Activated naive CD8-positive, alpha-beta T cell treated with anti-CD3 and anti-CD28 coated beads, Interleukin-2, amount 50 U/mL, for 24 hours (primary cell): ENCODE measurements at regions not wholly inside any gene's neighbourhood (a gene's known extent, or its start where the extent isn't known, plus 50 kb on each side); places are given as distances from the start of the nearest gene placed in this dataset.
"Not testable (repeated sequence)": the region's sequence is repeated elsewhere in the genome, so short reads cannot be mapped to it uniquely, and the experiment has no call there.

Source experiments
- ATAC-seq: fragments of 150-1000 bp; cut with Tn5 transposase; one replicate; pipeline ENCODE4 v1.10.0; 2021
- DNase-seq: peaks from one replicate; pipeline ENCODE4 v3.0.0; 2021
- H3K27ac Mint-ChIP-seq: one replicate; pipeline ENCODE4 v1.8.0; 2021; ENCODE audit warnings: mild to moderate bottlenecking, mixed read lengths
- H3K27me3 Mint-ChIP-seq: one replicate; pipeline ENCODE4 v1.8.0; 2021; ENCODE audit warnings: mixed read lengths
- H3K36me3 Mint-ChIP-seq: one replicate; pipeline ENCODE4 v1.8.0; 2021; ENCODE audit warnings: low read depth, mixed read lengths
- H3K4me1 Mint-ChIP-seq: one replicate; pipeline ENCODE4 v1.8.0; 2021; ENCODE audit warnings: mixed read lengths
- H3K4me3 Mint-ChIP-seq: one replicate; pipeline ENCODE4 v1.8.0; 2021; ENCODE audit warnings: mild to moderate bottlenecking, moderate library complexity, mixed read lengths
- H3K9me3 Mint-ChIP-seq: one replicate; pipeline ENCODE4 v1.8.0; 2021; ENCODE audit warnings: mixed read lengths

- no peak overlapping the region for H3K4me3 Mint-ChIP-seq
- H3K27me3 Mint-ChIP-seq = no peaks in the 10 kb centered on the region
- DNase-seq = no peak
- H3K36me3 Mint-ChIP-seq = peaks cover 2% of the 10 kb centered on the region
- no peaks in the 10 kb centered on the region for H3K4me1 Mint-ChIP-seq
- H3K27ac Mint-ChIP-seq = no peak overlapping the region
- peaks cover 37% of the 10 kb centered on the region for H3K9me3 Mint-ChIP-seq
- ATAC-seq = no peak
Observed at GRCh38 chr9:65420771-65421170, 135.8 kb upstream of the FOXD4L5 start.

DNA sequence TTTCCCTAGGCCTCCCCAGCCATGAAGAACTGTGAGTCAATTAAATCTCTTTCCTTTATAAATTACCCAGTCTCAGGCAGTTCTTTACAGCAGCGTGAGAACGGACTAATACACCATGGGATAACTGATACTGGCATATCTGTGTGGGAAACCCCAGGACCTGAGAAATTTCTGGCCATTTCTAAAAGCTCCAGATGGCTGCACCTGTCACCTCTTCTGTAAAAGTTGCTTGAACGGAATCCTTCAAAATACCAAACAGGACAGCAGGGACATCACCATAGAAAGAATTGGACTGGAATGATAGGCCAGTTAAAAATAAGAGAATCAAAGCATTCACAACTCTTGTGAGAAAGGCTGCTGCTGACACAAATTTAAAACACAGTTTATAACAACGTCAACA lies 134.0 kb upstream of the FOXD4L5 start:
- not testable (repeated sequence) for DNase-seq

DNA sequence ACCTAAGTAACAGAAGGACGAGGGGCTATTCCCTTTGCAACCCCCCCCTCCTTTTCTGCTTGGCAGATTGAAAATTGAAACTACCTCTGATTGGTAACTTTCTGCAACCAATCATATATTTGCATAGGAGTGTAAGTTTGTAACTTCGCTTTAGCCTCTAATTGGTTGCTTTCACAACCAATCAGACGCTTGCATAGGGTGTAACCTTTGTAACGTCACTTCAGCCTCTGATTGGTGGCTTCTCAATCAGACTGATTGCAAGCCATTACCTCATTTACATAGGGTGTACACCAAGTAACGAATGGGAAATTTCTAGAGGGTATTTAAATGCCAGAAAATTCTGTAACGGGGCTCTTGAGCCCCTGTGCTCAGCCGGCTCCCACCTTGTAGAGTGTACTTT lies 131.9 kb upstream of the FOXD4L5 start:
- H3K36me3 Mint-ChIP-seq = not testable (repeated sequence)
- H3K9me3 Mint-ChIP-seq = peaks cover 23% of the 10 kb centered on the region

More for the DNA sequence above, 134.0 kb upstream of the FOXD4L5 start:
- ATAC-seq, H3K36me3 Mint-ChIP-seq, H3K4me1 Mint-ChIP-seq, H3K27me3 Mint-ChIP-seq, H3K4me3 Mint-ChIP-seq, H3K27ac Mint-ChIP-seq: not testable (repeated sequence)
- peaks cover 33% of the 10 kb centered on the region for H3K9me3 Mint-ChIP-seq

GRCh38 chr9:65414249-65414648 lies 129.2 kb upstream of the FOXD4L5 start:
- H3K4me3 Mint-ChIP-seq, H3K9me3 Mint-ChIP-seq, H3K4me1 Mint-ChIP-seq, DNase-seq, H3K27ac Mint-ChIP-seq, H3K36me3 Mint-ChIP-seq, H3K27me3 Mint-ChIP-seq, ATAC-seq: not testable (repeated sequence)

More for the DNA sequence above, 131.9 kb upstream of the FOXD4L5 start:
- not testable (repeated sequence) for H3K27me3 Mint-ChIP-seq, H3K4me1 Mint-ChIP-seq, H3K27ac Mint-ChIP-seq, DNase-seq, H3K4me3 Mint-ChIP-seq, ATAC-seq

GRCh38 chr9:65413371-65413770 lies 128.4 kb upstream of the FOXD4L5 start:
- H3K9me3 Mint-ChIP-seq, H3K27me3 Mint-ChIP-seq, H3K27ac Mint-ChIP-seq, H3K4me3 Mint-ChIP-seq, H3K36me3 Mint-ChIP-seq, ATAC-seq, H3K4me1 Mint-ChIP-seq, DNase-seq: not testable (repeated sequence)

GRCh38 chr9:65411901-65412300 lies 126.9 kb upstream of the FOXD4L5 start:
- no peaks in the 10 kb centered on the region for H3K27me3 Mint-ChIP-seq
- no peak overlapping the region for H3K27ac Mint-ChIP-seq
- peaks cover 15% of the 10 kb centered on the region for H3K9me3 Mint-ChIP-seq
- DNase-seq = no peak
- ATAC-seq = no peak
- H3K4me1 Mint-ChIP-seq = no peaks in the 10 kb centered on the region
- H3K36me3 Mint-ChIP-seq = no peaks in the 10 kb centered on the region
- no peak overlapping the region for H3K4me3 Mint-ChIP-seq

DNA sequence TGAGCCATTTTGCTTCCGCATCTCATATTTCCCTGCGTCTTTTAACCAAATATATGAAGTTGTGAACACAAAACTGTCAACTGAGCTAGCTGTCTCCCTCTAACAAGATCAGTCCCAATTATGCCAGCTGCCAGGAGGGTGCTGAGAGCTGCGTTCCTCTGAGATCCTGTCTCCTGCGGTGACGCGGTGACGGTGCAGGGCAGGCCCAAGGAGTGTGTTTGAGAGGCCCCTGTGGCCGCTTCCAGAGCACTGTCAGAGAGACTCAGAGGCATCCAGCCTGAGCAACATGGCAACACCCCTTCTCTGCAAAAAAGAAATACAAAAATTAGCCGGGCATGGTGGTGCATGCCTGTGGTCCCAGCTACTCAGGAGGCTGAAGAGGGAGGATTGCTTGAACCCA lies 126.3 kb upstream of the FOXD4L5 start:
- no peak overlapping the region for H3K27ac Mint-ChIP-seq
- no peak for ATAC-seq

GRCh38 chr9:65410926-65411325 lies 125.9 kb upstream of the FOXD4L5 start:
- no peak for ATAC-seq
- no peaks in the 10 kb centered on the region for H3K36me3 Mint-ChIP-seq
- H3K9me3 Mint-ChIP-seq = peaks cover 15% of the 10 kb centered on the region

More for the DNA sequence above, 126.3 kb upstream of the FOXD4L5 start:
- no peak overlapping the region for H3K4me3 Mint-ChIP-seq
- no peak for DNase-seq
- H3K4me1 Mint-ChIP-seq = no peaks in the 10 kb centered on the region
- H3K9me3 Mint-ChIP-seq = peaks cover 15% of the 10 kb centered on the region
- no peaks in the 10 kb centered on the region for H3K36me3 Mint-ChIP-seq
- H3K27me3 Mint-ChIP-seq = no peaks in the 10 kb centered on the region

GRCh38 chr9:65409471-65409980 lies 124.5 kb upstream of the FOXD4L5 start:
- no peak for DNase-seq
- Mint-ChIP-seq H3K9me3 (peaks cover 11% of the 10 kb centered on the region), H3K27me3 (no peaks in the 10 kb centered on the region), H3K4me3 (no peak overlapping the region), H3K4me1 (no peaks in the 10 kb centered on the region), H3K27ac (no peak overlapping the region), H3K36me3 (no peaks in the 10 kb centered on the region)
- ATAC-seq = no peak

More at GRCh38 chr9:65410926-65411325, 125.9 kb upstream of the FOXD4L5 start:
- Mint-ChIP-seq H3K27ac (no peak overlapping the region), H3K27me3 (no peaks in the 10 kb centered on the region), H3K4me3 (no peak overlapping the region), H3K4me1 (no peaks in the 10 kb centered on the region)
- DNase-seq = no peak

GRCh38 chr9:65408806-65409205 lies 123.8 kb upstream of the FOXD4L5 start:
- DNase-seq, H3K36me3 Mint-ChIP-seq, ATAC-seq, H3K9me3 Mint-ChIP-seq, H3K4me3 Mint-ChIP-seq, H3K27me3 Mint-ChIP-seq, H3K27ac Mint-ChIP-seq, H3K4me1 Mint-ChIP-seq: not testable (repeated sequence)

DNA sequence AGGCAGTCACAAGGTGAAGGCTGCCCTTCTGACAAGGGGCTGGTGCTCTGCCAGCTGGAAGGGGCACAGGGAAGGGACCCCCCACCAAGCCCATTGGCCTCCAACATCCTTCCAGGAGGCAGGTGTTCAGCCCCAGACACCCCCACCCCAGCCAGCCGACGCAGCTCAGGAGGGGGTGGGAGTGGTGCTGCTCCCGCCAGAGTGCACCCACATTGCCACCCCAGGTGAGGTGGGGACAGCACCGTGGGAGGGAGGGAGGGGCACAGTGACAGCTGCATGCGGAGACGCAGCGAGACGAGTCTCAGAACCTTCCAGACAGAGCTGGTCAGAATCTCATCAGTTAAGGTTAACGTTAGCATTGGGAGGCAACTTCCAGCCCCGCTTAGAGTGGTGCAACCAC lies 121.6 kb upstream of the FOXD4L5 start:
- H3K27me3 Mint-ChIP-seq, H3K4me3 Mint-ChIP-seq, H3K4me1 Mint-ChIP-seq, DNase-seq, H3K27ac Mint-ChIP-seq, ATAC-seq, H3K36me3 Mint-ChIP-seq: not testable (repeated sequence)
- H3K9me3 Mint-ChIP-seq = peaks cover 12% of the 10 kb centered on the region

DNA sequence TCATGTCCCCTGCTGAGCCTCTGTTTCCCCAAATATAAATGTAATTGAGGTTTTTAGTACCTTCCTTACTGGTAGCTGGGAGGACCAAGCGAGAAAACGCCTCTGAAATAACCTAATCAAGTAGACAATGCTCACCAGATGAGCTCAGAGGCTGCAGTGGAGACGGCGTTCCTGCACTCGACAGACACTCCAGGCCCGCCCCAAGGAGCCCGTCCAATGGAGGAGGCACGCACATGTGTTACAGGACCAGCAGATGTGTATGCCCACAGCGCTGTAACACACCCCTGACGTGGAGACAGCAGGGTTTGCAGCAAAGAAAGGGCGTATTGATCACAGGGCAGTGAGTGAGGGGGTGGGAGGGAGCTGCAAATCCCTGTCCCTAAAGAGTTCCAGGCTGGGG lies 120.8 kb upstream of the FOXD4L5 start:
- not testable (repeated sequence) for DNase-seq, H3K27me3 Mint-ChIP-seq, H3K27ac Mint-ChIP-seq, ATAC-seq, H3K36me3 Mint-ChIP-seq, H3K4me1 Mint-ChIP-seq, H3K4me3 Mint-ChIP-seq
- H3K9me3 Mint-ChIP-seq = peaks cover 12% of the 10 kb centered on the region

DNA sequence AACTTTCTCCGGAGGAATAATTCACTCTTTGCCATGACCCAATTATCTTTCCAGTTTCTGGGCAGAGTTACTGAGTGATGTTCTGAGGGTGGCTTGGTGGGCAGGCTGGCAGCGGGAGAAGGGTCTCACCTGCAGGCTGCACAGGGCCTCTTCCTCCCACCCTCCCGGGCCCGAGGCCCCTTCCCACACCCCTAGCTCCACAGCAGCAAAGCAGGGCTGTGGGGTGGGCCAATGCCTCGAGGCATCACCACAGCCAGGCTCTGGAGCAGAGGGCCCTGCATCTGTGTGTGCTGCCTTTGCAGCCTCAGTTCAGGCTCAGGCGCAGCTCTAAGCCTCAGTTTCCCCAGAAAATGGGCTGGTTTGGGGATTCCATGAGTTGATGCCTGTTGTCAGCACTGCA lies 120.2 kb upstream of the FOXD4L5 start:
- ATAC-seq = no peak
- Mint-ChIP-seq H3K4me1 (no peaks in the 10 kb centered on the region), H3K27me3 (no peaks in the 10 kb centered on the region), H3K36me3 (no peaks in the 10 kb centered on the region), H3K27ac (no peak overlapping the region), H3K4me3 (no peak overlapping the region), H3K9me3 (peaks cover 12% of the 10 kb centered on the region)
- DNase-seq = no peak

- no peaks in the 10 kb centered on the region for H3K36me3 Mint-ChIP-seq
- H3K4me3 Mint-ChIP-seq = no peak overlapping the region
- peaks cover 12% of the 10 kb centered on the region for H3K9me3 Mint-ChIP-seq
- DNase-seq (no peak), ATAC-seq (no peak)
- H3K27ac Mint-ChIP-seq = no peak overlapping the region
- H3K4me1 Mint-ChIP-seq = no peaks in the 10 kb centered on the region
- no peaks in the 10 kb centered on the region for H3K27me3 Mint-ChIP-seq
Observed at GRCh38 chr9:65404232-65405006, 119.4 kb upstream of the FOXD4L5 start.

- H3K4me1 Mint-ChIP-seq = no peaks in the 10 kb centered on the region
- no peaks in the 10 kb centered on the region for H3K36me3 Mint-ChIP-seq
- H3K27me3 Mint-ChIP-seq = no peaks in the 10 kb centered on the region
- no peak overlapping the region for H3K27ac Mint-ChIP-seq
- no peak overlapping the region for H3K4me3 Mint-ChIP-seq
- DNase-seq (no peak), ATAC-seq (peak; percentile 33)
- H3K9me3 Mint-ChIP-seq = peaks cover 12% of the 10 kb centered on the region
Observed at GRCh38 chr9:65403721-65404120, 118.7 kb upstream of the FOXD4L5 start.
